Neural progenitor cell (in vitro differentiated cells): ENCODE measurements at regions not wholly inside any gene's neighbourhood (a gene's known extent, or its start where the extent isn't known, plus 50 kb on each side); places are given as distances from the start of the nearest gene placed in this dataset.

Experiments used
- CTCF ChIP-seq: fragments of 200-600 bp; sonication (generic); IDR thresholded peaks from 2 replicates; pipeline ENCODE4 v1.5.1; 2017; ENCODE audit warnings: antibody characterized with exemption, mild to moderate bottlenecking
- EZH2 ChIP-seq: fragments of 200-600 bp; sonication (generic); IDR thresholded peaks from 2 replicates; pipeline ENCODE4 v1.6.1; 2017; ENCODE audit warnings: antibody characterized with exemption, mild to moderate bottlenecking, moderate library complexity
- EZH2phosphoT487 ChIP-seq: fragments of 200-600 bp; sonication (generic); IDR thresholded peaks from 2 replicates; pipeline ENCODE4 v1.6.1; 2017; ENCODE audit warnings: antibody characterized with exemption

- no peak for TF ChIP-seq CTCF
- no peak for TF ChIP-seq EZH2phosphoT487
- no peak for TF ChIP-seq EZH2
Observed at GRCh38 chr18:73976433-73976832, 171.2 kb downstream of the FBXO15 start.
